RKO (cell line): ENCODE measurements at regions not wholly inside any gene's neighbourhood (a gene's known extent, or its start where the extent isn't known, plus 50 kb on each side); places are given as distances from the start of the nearest gene placed in this dataset.

ENCODE experiments used
- DNase-seq: peaks from one replicate; pipeline ENCODE4 v3.0.0-alpha.2; 2016; ENCODE audit warnings: low spot score

DNA sequence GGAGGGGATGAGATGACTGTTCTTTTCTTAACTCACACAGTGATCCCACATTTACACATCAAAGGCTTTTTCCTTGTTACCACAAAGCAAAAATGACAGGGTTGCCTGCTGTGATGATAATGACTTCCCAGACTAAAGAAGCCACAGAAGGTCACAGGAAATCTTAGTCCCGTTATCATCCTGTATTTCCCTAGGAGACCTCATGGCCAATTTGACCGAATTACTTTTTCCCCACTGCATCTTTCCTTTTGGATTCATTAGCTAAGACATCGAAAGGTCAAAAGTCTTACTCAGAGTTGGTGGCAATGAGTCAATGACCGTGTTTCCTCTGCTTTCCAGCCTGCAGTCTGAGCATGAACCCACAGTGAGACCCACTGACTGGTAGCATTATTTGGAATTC is 130.1 kb upstream of the INHBA start:
- no peak for DNase-seq

DNA sequence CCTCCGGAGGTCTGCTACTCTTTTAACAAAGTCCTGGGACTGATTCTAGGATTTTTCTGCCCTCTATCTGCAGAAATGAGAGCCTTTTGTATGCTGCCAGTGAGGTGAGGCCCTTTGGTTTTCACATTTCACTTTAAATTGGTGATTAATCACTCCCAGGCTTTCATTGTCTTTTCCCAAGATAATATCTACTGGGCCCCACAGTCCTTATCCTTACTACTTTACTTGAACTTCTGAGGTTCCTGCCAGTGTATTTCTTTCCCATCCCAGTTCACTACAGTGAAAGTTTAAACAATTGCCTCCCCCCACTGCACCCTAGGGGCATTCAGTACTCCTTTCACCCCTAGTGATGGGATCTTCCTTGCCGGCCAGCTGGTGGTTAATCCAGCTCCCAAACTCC is 127.4 kb upstream of the INHBA start:
- no peak for DNase-seq

DNA sequence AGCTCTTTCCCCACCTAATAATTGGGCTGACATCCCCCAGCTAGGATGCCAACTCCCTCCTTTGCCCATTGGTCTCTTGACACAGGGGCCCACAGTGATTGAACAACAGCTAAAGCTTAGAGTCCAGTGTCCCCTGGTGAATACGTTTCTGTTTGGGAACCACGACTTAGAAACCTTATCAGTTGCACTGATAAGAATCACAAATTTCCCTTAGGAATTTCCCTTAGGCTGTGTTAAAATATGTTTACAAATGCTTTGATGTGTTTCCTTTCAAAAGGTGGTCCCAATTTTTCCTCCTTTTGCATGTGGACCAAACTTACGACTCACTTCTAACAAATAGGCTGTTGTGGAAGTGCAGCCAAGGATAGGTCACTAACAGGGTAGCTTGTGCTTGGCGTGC is 126.0 kb upstream of the INHBA start:
- DNase-seq = no peak

GRCh38 chr7:41826641-41827040 is 123.8 kb upstream of the INHBA start:
- no peak for DNase-seq

DNA sequence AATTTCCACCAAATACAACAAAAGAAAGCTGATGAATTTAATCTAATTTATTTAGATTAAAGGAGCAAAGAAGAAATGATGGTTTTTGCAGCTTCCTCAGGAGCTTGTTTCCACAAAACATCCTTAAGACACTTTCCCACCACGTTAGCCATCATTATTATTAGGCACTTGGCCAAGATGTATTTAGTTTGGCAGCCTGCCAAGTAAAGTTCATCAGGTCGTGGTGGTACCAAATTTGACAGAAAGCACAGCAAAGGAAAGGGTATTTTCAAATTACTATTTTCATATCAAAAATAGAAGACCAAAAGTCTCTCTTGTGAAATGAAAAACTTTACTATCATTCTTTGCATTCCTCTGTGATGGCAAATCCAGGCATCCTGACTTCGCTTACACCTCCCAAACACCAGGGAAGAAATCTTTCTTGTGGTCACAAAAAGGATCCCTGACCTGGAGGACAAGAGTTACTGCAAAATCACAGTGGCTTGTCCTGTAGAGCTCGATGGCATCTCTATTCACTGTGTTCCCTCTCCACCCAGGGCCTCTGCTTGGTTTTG is 123.1 kb upstream of the INHBA start:
- no peak for DNase-seq

DNA sequence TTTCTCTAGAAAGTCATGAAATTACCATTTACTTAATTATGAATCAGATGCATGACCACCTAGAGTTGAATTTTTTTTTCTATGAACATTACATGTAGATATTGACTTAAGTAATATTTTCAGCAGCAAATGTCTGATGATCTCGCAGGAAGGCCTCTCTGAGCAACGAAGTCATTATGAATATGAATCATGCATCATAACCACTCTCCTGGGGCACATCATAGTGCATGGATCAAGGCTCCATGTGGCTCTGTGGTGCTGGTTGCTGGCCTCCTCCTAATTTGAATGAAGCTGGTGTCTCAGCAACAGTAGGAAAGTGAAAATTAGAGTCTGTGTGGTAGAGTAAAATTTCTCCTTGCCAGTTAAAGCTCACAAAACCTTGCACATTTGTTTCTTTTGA is 121.4 kb upstream of the INHBA start:
- no peak for DNase-seq

DNA sequence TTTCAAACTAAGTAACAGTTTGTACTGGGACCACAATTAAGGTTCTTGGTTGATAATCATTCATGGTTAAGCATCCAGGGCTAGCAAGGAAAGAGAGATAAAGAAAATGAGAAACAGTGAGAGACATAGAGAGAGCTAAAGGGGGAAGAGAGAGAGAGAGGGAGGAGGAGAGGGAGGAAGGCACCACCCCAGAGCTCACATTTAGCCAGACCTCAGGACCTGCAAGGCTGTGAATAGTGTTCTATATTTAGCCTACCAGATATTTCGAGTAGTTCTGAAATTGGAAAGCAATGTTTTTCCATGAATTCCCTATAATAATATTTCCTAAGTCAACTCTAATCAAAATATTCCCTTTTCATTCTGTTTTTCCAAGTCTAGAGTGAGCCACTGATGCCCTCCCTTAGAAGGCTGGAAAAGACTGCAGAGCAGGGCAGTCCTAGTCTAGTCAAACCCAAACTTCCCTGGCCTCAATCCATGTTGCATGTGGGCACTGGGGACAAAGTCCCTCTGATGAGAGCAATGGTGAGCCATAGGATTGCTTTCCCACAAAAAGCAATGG is 119.4 kb upstream of the INHBA start:
- DNase-seq = no peak

DNA sequence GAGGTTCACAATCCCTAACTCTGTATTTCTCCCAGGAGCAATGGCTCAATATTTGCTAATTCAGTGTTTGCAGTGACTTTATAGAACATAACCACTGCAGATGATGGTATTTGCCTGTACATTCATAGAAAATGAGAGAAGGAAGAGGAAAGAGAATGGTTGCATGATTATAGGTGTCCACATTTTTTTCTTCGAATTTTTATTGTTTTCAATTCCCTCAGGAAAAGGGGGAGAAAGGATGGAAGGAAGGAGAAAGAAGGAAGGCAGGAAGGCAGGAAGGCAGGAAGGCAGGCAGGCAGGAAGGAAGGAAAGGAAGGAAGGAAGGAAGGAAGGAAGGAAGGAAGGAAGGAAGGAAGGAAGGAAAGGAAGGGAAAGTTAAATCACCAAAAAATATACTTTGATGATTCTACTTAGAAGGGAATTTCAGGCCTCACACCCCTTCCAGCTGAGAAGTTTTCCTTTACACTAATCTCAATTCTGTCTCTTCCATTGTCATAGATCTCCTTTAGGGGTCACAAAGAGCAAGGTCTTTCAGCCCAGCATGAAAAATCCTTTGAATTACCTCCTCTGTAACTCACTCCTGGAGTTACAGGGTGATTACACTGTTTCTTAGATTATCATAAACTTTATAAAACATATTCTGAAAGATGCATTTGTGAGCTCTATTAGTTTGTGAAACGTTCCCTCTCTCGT is 118.8 kb upstream of the INHBA start:
- DNase-seq = no peak

GRCh38 chr7:41820111-41820671 is 117.3 kb upstream of the INHBA start:
- DNase-seq = no peak

GRCh38 chr7:41819645-41820044 is 116.8 kb upstream of the INHBA start:
- DNase-seq = no peak

GRCh38 chr7:41818765-41819398 is 116.0 kb upstream of the INHBA start:
- DNase-seq = no peak

- no peak for DNase-seq
These were observed 114.5 kb upstream of the INHBA start for GRCh38 chr7:41817386-41817785.

DNA sequence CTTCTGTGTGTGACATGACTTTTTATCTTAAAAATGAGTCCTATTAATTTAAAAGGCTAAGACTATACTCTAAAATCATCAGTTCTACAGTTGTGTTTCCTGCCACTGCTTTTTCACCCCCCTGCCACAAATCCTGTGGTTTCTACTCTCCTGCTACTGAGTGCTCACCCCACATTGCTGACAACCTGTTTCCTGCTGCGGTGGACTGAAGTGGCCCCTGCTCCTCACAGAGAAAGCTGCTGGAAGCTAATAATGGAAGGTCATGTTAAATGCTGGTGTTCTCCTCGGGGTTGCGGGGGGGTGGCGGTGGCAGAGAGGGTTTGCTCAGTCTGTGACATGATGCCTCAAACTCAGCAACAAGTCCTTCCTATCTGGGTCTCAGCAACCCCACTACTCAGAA is 113.2 kb upstream of the INHBA start:
- DNase-seq = no peak

GRCh38 chr7:41814888-41815287 is 112.0 kb upstream of the INHBA start:
- no peak for DNase-seq

DNA sequence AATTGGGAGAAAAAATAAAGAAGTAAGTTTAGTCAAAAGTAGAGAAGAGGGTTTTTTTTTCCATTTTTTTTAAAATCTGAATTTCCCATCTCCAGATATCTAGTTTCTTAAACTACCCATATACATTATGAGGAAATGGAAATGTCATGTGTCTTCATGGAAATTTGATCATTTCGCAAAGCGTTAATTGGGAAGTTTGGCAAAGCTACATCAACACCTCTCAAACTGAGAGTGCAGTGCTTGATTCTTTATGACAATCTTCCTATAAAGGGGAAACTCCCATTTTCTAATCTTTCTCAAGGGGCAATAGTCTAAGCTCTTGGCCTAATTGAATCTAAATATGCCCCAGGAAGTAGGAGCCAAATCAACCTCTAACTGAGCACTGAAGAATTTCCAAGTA is 110.4 kb upstream of the INHBA start:
- no peak for DNase-seq

DNA sequence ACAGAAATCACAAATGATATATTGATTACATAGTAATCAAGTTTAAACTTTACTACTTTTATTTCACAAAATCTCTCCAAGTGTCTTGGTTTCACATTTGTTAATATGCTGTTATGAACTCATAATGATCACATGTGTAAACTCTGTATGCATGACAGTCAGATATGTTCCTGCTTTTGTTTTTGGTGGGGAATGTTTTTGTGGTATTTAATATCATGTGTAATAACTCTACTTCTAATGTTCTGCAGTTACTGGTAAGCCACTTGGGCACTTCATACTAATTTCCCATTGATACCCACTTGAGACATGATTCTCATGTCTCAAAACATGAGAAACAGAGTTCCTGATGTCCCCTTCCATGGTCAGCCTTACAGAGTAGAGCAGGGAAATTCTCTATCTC is 109.1 kb upstream of the INHBA start:
- no peak for DNase-seq

DNA sequence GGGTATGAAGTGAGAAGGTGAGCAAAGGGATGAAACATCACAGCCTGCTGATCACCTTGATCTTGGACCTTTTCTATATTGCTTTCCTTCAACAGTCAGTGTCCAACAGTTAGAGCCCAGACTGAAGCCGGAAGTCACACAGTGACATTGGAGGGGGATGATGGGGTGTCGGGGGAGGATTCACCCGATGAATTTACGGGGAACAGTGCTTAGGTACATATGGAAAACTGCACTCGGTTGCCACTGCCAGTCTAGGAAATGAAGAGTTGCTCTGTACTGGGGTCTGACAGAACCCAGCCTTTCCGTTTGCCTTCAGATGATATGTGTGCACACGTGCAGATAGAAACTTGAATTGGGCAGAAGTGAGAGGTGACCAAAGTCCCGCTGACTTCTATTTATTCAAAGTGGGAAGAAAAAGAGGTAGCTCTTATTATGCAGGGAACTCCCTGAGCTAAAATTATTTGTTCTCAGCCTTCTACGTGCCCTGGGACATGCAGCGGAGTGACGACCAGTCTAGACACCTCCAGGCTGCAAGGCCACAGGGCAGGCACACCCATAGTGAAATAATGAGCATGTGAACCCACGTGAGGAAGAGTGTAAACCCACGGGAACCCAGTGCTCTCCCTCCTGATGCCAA is 107.2 kb upstream of the INHBA start:
- DNase-seq = no peak

DNA sequence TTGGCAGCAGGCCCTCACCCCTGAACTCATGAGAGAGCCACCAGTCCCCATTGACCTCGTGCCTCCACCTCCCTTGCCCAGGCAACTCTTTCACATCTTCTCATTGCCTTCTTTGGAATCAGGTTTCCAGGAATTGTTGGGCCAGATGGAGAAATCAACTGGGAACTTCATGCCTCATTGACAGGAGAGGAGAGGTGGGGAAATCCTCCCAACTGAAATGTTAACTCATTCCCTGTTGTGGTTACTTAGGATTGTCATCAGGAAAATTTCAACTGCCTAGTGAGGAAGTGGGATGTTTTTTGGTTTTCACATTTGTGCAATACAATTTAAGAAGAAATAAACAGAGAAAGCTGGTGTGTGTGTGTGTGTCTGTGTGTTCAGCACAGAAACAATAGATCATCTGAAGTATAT is 106.6 kb upstream of the INHBA start:
- no peak for DNase-seq

DNA sequence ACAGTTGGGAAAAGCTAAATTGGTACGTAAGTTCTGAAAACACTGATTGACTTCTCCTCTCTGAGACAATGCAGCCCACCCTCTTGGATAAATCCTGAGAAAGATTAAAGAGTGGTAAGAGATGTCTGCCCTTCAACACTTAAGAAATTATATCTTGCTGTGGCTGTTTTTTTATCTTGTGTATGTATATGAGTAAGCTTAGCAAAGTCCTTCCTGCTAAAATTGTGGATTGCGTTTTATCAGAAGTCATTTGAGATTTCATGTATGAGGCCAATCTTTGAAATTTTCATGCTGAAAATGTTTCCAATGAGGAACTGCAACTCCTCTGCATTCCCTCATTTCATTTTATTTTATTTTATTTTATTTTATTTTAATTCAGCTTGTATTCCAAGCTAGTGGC is 106.2 kb upstream of the INHBA start:
- DNase-seq = no peak

GRCh38 chr7:41808541-41808940 is 105.7 kb upstream of the INHBA start:
- no peak for DNase-seq

DNA sequence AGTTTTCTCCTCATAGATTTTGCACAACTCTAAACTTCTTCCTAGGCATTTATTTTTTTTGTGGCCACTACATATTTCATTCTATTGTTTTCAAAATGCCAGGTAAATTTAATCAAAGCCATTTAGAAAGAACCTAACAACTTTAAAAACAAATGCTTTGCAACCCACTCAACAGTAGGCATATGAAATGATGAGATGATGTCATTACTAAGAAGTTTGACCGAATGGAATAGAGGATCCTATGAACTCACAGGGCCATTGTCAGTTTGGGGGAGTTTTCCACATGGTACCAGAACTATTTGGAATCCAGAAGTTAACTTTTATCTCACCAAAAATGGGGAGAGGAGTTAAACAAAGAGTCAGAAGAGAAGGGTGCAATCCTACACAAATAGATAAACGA is 100.7 kb upstream of the INHBA start:
- DNase-seq = no peak

- DNase-seq = no peak
These were observed 93.4 kb upstream of the INHBA start for GRCh38 chr7:41796331-41796730.
